Uterus (tissue), 3 donors: ENCODE measurements at regions not wholly inside any gene's neighbourhood (a gene's known extent, or its start where the extent isn't known, plus 50 kb on each side); places are given as distances from the start of the nearest gene placed in this dataset.

ENCODE experiments used
- DNase-seq, 2 donors: peaks; one replicate each; pipeline ENCODE4 v3.0.0-alpha.2; 2019 to 2020
- H3K27ac ChIP-seq, 2 donors: fragments of 200-600 bp; sonication (generic); 1 replicate in 1 of 2; 2 replicates in 1 of 2; pipeline ENCODE4 v1.5.1; 2016 to 2018
- H3K27me3 ChIP-seq, 2 donors: fragments of 200-600 bp; sonication (generic); one replicate each; pipeline ENCODE4 v1.5.1; 2018 to 2019; ENCODE audit warnings: control low read depth in 1 of 2
- H3K36me3 ChIP-seq, 2 donors: fragments of 200-600 bp; sonication (generic); one replicate each; pipeline ENCODE4 v1.5.1; 2019; ENCODE audit warnings: control low read depth in 1 of 2
- H3K4me1 ChIP-seq, 2 donors: fragments of 200-600 bp; sonication (generic); one replicate each; pipeline ENCODE4 v1.5.1; 2018 to 2019; ENCODE audit warnings: control low read depth in 1 of 2
- H3K4me3 ChIP-seq, 2 donors: fragments of 200-600 bp; sonication (generic); 1 replicate in 1 of 2; 2 replicates in 1 of 2; pipeline ENCODE4 v1.5.1; 2018 to 2019; ENCODE audit warnings: mild to moderate bottlenecking in 1 of 2
- H3K9me3 ChIP-seq, 2 donors: fragments of 200-600 bp; sonication (generic); one replicate each; pipeline ENCODE4 v1.5.1; 2019; ENCODE audit warnings: control low read depth in 1 of 2
- CTCF ChIP-seq, 4 experiments: fragments of 200-600 bp in 2 of 4; fragments of 450-650 bp in 2 of 4; sonication (generic) in 2 of 4; IDR thresholded peaks; one replicate each; pipeline ENCODE4 v1.5.1; 2016 to 2019; ENCODE audit warnings: antibody characterized with exemption in 4 of 4, mild to moderate bottlenecking in 2 of 4, moderate library complexity in 1 of 4
- POLR2A ChIP-seq, 2 donors: fragments of 450-650 bp; IDR thresholded peaks; one replicate each; pipeline ENCODE4 v1.6.1; 2016; ENCODE audit warnings: antibody characterized with exemption in 2 of 2, mild to moderate bottlenecking in 1 of 2, moderate library complexity in 1 of 2
- intact Hi-C: fragments of 100-400 bp; cut with DNase I; formaldehyde crosslinking; loops from one replicate; pipeline ENCODE4 v1.15.1; 2023; ENCODE audit warnings: low total_unique reads
- donor health status: DM: yes; HTN: yes; CAD: no.

GRCh38 chr10:58982470-58983239, 193.8 kb upstream of the PHYHIPL start:
- TF ChIP-seq CTCF (IDR thresholded peaks at IDR 0.05): no peak
- intact Hi-C loops: no loop called here
- no peaks in the 10 kb centered on the region for H3K9me3 ChIP-seq
- no peaks in the 10 kb centered on the region for H3K4me1 ChIP-seq
- H3K27me3 ChIP-seq: no peaks in the 10 kb centered on the region
- no peak for DNase-seq
- H3K4me3 ChIP-seq: no peak overlapping the region
- no peak overlapping the region for H3K27ac ChIP-seq
- H3K36me3 ChIP-seq: no peaks in the 10 kb centered on the region

DNA sequence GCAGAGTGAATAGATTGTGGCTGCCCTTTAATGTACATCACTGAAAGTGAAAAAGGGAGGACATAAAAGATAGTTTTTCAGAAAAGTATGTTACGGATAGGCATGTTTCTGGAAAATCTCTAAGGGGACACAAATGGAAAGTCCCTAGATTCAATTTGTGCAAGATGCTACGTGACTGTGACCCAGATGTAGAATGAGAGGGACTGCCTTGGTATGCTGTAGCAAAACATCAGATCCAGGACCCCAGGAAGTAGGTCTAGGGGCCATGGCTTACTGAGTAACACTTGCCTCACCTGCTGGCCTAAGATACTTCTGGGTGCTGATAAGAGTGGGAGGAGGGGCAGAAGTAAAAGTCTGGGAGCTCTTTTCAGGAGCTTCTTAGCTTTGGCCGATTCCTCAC, 191.2 kb upstream of the PHYHIPL start:
- Histone ChIP-seq H3K9me3 (no peaks in the 10 kb centered on the region), H3K36me3 (no peaks in the 10 kb centered on the region), H3K27ac (no peak overlapping the region), H3K4me1 (no peaks in the 10 kb centered on the region), H3K4me3 (no peak overlapping the region), H3K27me3 (no peaks in the 10 kb centered on the region)
- no peak for DNase-seq
- intact Hi-C loops: no loop called here
- no peak for TF ChIP-seq CTCF (IDR thresholded peaks at IDR 0.05)
- TF ChIP-seq POLR2A (IDR thresholded peaks at IDR 0.05): no peak

GRCh38 chr10:58989486-58990039, 186.9 kb upstream of the PHYHIPL start:
- no peak overlapping the region for H3K27ac ChIP-seq
- no peaks in the 10 kb centered on the region for H3K4me1 ChIP-seq
- no peak for DNase-seq
- intact Hi-C loops: no loop called here
- H3K9me3 ChIP-seq: no peaks in the 10 kb centered on the region
- TF ChIP-seq POLR2A (IDR thresholded peaks at IDR 0.05) (no peak), CTCF (IDR thresholded peaks at IDR 0.05) (no peak)
- no peak overlapping the region for H3K4me3 ChIP-seq
- H3K36me3 ChIP-seq: no peaks in the 10 kb centered on the region
- H3K27me3 ChIP-seq: no peaks in the 10 kb centered on the region

DNA sequence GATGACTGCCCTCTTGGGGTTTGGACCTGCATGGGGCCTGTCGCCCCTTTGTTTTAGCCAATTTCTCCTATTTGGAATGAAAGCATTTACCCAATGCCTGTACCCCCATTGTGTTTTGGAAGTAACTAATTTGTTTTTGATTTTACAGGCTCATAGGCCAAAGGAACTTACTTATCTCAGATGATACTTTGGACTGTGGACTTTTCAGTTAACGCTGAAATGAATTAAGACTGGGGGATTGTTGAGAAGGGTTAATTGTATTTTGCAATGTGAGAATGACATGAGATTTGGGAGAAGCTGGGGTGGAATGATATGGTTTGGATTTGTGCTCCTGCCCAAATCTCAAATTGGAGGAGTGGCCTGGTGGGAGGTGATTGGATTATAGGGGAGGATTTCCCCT, 185.8 kb upstream of the PHYHIPL start:
- intact Hi-C loops: no loop called here
- TF ChIP-seq CTCF (IDR thresholded peaks at IDR 0.05) (no peak), POLR2A (IDR thresholded peaks at IDR 0.05) (no peak)
- DNase-seq: no peak
- Histone ChIP-seq H3K27ac (no peak overlapping the region), H3K4me1 (no peaks in the 10 kb centered on the region), H3K9me3 (no peaks in the 10 kb centered on the region), H3K4me3 (no peak overlapping the region), H3K36me3 (no peaks in the 10 kb centered on the region), H3K27me3 (no peaks in the 10 kb centered on the region)

- Histone ChIP-seq H3K27me3 (no peaks in the 10 kb centered on the region), H3K4me1 (no peaks in the 10 kb centered on the region), H3K27ac (no peak overlapping the region), H3K4me3 (no peak overlapping the region), H3K36me3 (no peaks in the 10 kb centered on the region), H3K9me3 (no peaks in the 10 kb centered on the region)
- no peak for DNase-seq
- intact Hi-C loops: no loop called here
- TF ChIP-seq CTCF (IDR thresholded peaks at IDR 0.05) (no peak), POLR2A (IDR thresholded peaks at IDR 0.05) (no peak)
Measured at GRCh38 chr10:58991856-58992255, 184.6 kb upstream of the PHYHIPL start.
